ENCODE measurements at regions not wholly inside any gene's neighbourhood (a gene's known extent, or its start where the extent isn't known, plus 50 kb on each side); places are given as distances from the start of the nearest gene placed in this dataset.

- no peak overlapping the region for H3K4me3 ChIP-seq (ENCODE audit: low read depth, low read length)
- H3K27ac ChIP-seq, result no peak overlapping the region
- peaks cover 12% of the 10 kb centered on the region for H3K27me3 ChIP-seq (ENCODE audit: insufficient read depth, low read depth, severe bottlenecking)
- H3K36me3 ChIP-seq, result no peaks in the 10 kb centered on the region
- no peaks in the 10 kb centered on the region for H3K9me3 ChIP-seq (ENCODE audit: severe bottlenecking)
- no peak for DNase-seq
- no peak for TF ChIP-seq CTCF (IDR thresholded peaks at IDR 0.05; ENCODE audit: low read depth, low read length)
Measured at GRCh38 chr13:106681536-106681935, 113.6 kb upstream of the ARGLU1 start.

- no peak for DNase-seq
- Histone ChIP-seq H3K36me3 (no peaks in the 10 kb centered on the region), H3K27ac (no peak overlapping the region), H3K9me3 (ENCODE audit: severe bottlenecking) (no peaks in the 10 kb centered on the region), H3K27me3 (ENCODE audit: insufficient read depth, low read depth, severe bottlenecking) (peaks cover 12% of the 10 kb centered on the region), H3K4me3 (ENCODE audit: low read depth, low read length) (no peak overlapping the region)
- no peak for TF ChIP-seq CTCF (IDR thresholded peaks at IDR 0.05; ENCODE audit: low read depth, low read length)
Measured at GRCh38 chr13:106680796-106681472, 113.0 kb upstream of the ARGLU1 start.

GRCh38 chr13:106678646-106679418 is 110.9 kb upstream of the ARGLU1 start:
- Histone ChIP-seq H3K27me3 (ENCODE audit: insufficient read depth, low read depth, severe bottlenecking) (peaks cover 7% of the 10 kb centered on the region), H3K27ac (no peak overlapping the region), H3K36me3 (no peaks in the 10 kb centered on the region), H3K9me3 (ENCODE audit: severe bottlenecking) (no peaks in the 10 kb centered on the region), H3K4me3 (ENCODE audit: low read depth, low read length) (no peak overlapping the region)
- DNase-seq, result no peak
- TF ChIP-seq CTCF (IDR thresholded peaks at IDR 0.05; ENCODE audit: low read depth, low read length), result no peak

- Histone ChIP-seq H3K36me3 (no peaks in the 10 kb centered on the region), H3K27me3 (ENCODE audit: insufficient read depth, low read depth, severe bottlenecking) (peaks cover 3% of the 10 kb centered on the region), H3K4me3 (ENCODE audit: low read depth, low read length) (no peak overlapping the region), H3K27ac (no peak overlapping the region), H3K9me3 (ENCODE audit: severe bottlenecking) (no peaks in the 10 kb centered on the region)
- no peak for TF ChIP-seq CTCF (IDR thresholded peaks at IDR 0.05; ENCODE audit: low read depth, low read length)
- no peak for DNase-seq
Measured at GRCh38 chr13:106675311-106675710, 107.4 kb upstream of the ARGLU1 start.

GRCh38 chr13:106660746-106661625 is 93.0 kb upstream of the ARGLU1 start:
- no peak for TF ChIP-seq CTCF (IDR thresholded peaks at IDR 0.05; ENCODE audit: low read depth, low read length)

More at GRCh38 chr13:106660746-106661625, 93.0 kb upstream of the ARGLU1 start:
- Histone ChIP-seq H3K36me3 (no peaks in the 10 kb centered on the region), H3K27me3 (ENCODE audit: insufficient read depth, low read depth, severe bottlenecking) (no peaks in the 10 kb centered on the region), H3K27ac (no peak overlapping the region), H3K4me3 (ENCODE audit: low read depth, low read length) (no peak overlapping the region), H3K9me3 (ENCODE audit: severe bottlenecking) (no peaks in the 10 kb centered on the region)
- no peak for DNase-seq

Data from WERI-Rb-1 (cell line).